ENCODE measurements at regions not wholly inside any gene's neighbourhood (a gene's known extent, or its start where the extent isn't known, plus 50 kb on each side); places are given as distances from the start of the nearest gene placed in this dataset.

- Mint-ChIP-seq H3K36me3 (ENCODE audit: low read depth) (no peaks in the 10 kb centered on the region), H3K4me3 (peak overlapping the region; percentile 8), H3K4me1 (peaks cover 29% of the 10 kb centered on the region), H3K27ac (no peak overlapping the region), H3K9me3 (peaks cover 6% of the 10 kb centered on the region), H3K27me3 (peaks cover 7% of the 10 kb centered on the region)
- intact Hi-C loops (cut with micrococcal nuclease) = no loop called here
- DNase-seq = peak; percentile 67
Observed at GRCh38 chr13:99911965-99912566, 59.5 kb downstream of the ZIC5 start.

- H3K27me3 Mint-ChIP-seq = peaks cover 7% of the 10 kb centered on the region
- no peaks in the 10 kb centered on the region for H3K36me3 Mint-ChIP-seq (ENCODE audit: low read depth)
- peaks cover 27% of the 10 kb centered on the region for H3K4me1 Mint-ChIP-seq
- DNase-seq = no peak
- peak overlapping the region; percentile 61 for H3K27ac Mint-ChIP-seq
- H3K4me3 Mint-ChIP-seq = peak overlapping the region; percentile 8
- intact Hi-C loops (cut with micrococcal nuclease) = no loop called here
- peaks cover 6% of the 10 kb centered on the region for H3K9me3 Mint-ChIP-seq
Observed at GRCh38 chr13:99911069-99911964, 60.2 kb downstream of the ZIC5 start.

GRCh38 chr13:99909836-99910619, 61.5 kb downstream of the ZIC5 start:
- no peak for DNase-seq
- no peak overlapping the region for H3K27ac Mint-ChIP-seq
- no peaks in the 10 kb centered on the region for H3K36me3 Mint-ChIP-seq (ENCODE audit: low read depth)
- peaks cover 23% of the 10 kb centered on the region for H3K4me1 Mint-ChIP-seq
- H3K27me3 Mint-ChIP-seq = peaks cover 10% of the 10 kb centered on the region
- H3K9me3 Mint-ChIP-seq = peaks cover 6% of the 10 kb centered on the region
- intact Hi-C loops (cut with micrococcal nuclease) = no loop called here
- no peak overlapping the region for H3K4me3 Mint-ChIP-seq

GRCh38 chr13:99909097-99909835, 62.3 kb downstream of the ZIC5 start:
- H3K9me3 Mint-ChIP-seq = peaks cover 6% of the 10 kb centered on the region
- no peak for DNase-seq
- intact Hi-C loops (cut with micrococcal nuclease) = no loop called here
- H3K4me1 Mint-ChIP-seq = peaks cover 20% of the 10 kb centered on the region
- H3K36me3 Mint-ChIP-seq (ENCODE audit: low read depth) = no peaks in the 10 kb centered on the region
- H3K27me3 Mint-ChIP-seq = peaks cover 11% of the 10 kb centered on the region
- H3K27ac Mint-ChIP-seq = no peak overlapping the region
- H3K4me3 Mint-ChIP-seq = no peak overlapping the region

- DNase-seq = no peak
- no peak overlapping the region for H3K27ac Mint-ChIP-seq
- H3K27me3 Mint-ChIP-seq = peaks cover 17% of the 10 kb centered on the region
- H3K9me3 Mint-ChIP-seq = peaks cover 6% of the 10 kb centered on the region
- no peaks in the 10 kb centered on the region for H3K36me3 Mint-ChIP-seq (ENCODE audit: low read depth)
- intact Hi-C loops (cut with micrococcal nuclease) = no loop called here
- H3K4me1 Mint-ChIP-seq = peaks cover 18% of the 10 kb centered on the region
- no peak overlapping the region for H3K4me3 Mint-ChIP-seq
Observed at GRCh38 chr13:99908140-99908803, 63.3 kb downstream of the ZIC5 start.

GRCh38 chr13:99907627-99908026, 63.9 kb downstream of the ZIC5 start:
- H3K4me3 Mint-ChIP-seq = no peak overlapping the region
- H3K27ac Mint-ChIP-seq = no peak overlapping the region
- no peak for DNase-seq
- H3K27me3 Mint-ChIP-seq = peaks cover 22% of the 10 kb centered on the region
- peaks cover 17% of the 10 kb centered on the region for H3K4me1 Mint-ChIP-seq
- H3K9me3 Mint-ChIP-seq = peaks cover 6% of the 10 kb centered on the region
- intact Hi-C loops (cut with micrococcal nuclease) = no loop called here
- no peaks in the 10 kb centered on the region for H3K36me3 Mint-ChIP-seq (ENCODE audit: low read depth)

- Mint-ChIP-seq H3K36me3 (ENCODE audit: low read depth) (no peaks in the 10 kb centered on the region), H3K27me3 (peaks cover 25% of the 10 kb centered on the region), H3K27ac (no peak overlapping the region), H3K9me3 (peaks cover 6% of the 10 kb centered on the region), H3K4me3 (no peak overlapping the region), H3K4me1 (peaks cover 14% of the 10 kb centered on the region)
- DNase-seq = no peak
- intact Hi-C loops (cut with micrococcal nuclease) = no loop called here
Observed at GRCh38 chr13:99907038-99907437, 64.5 kb downstream of the ZIC5 start.

- H3K4me3 Mint-ChIP-seq = no peak overlapping the region
- no peaks in the 10 kb centered on the region for H3K36me3 Mint-ChIP-seq (ENCODE audit: low read depth)
- no peak overlapping the region for H3K27ac Mint-ChIP-seq
- no peak for DNase-seq
- intact Hi-C loops (cut with micrococcal nuclease) = no loop called here
- peaks cover 4% of the 10 kb centered on the region for H3K4me1 Mint-ChIP-seq
- no peaks in the 10 kb centered on the region for H3K9me3 Mint-ChIP-seq
- H3K27me3 Mint-ChIP-seq = peaks cover 31% of the 10 kb centered on the region
Observed at GRCh38 chr13:99905814-99906213, 65.8 kb downstream of the ZIC5 start.

GRCh38 chr13:99905224-99905623, 66.3 kb downstream of the ZIC5 start:
- Mint-ChIP-seq H3K27me3 (peaks cover 35% of the 10 kb centered on the region), H3K4me3 (no peak overlapping the region)

GRCh38 chr13:99903140-99903539, 68.4 kb downstream of the ZIC5 start:
- H3K4me3 Mint-ChIP-seq = no peak overlapping the region
- intact Hi-C loops (cut with micrococcal nuclease) = loop anchor here (5.0 kb wide), 1 partner anchor 609 kb away; no protein-coding TSS in a partner anchor
- peaks cover 42% of the 10 kb centered on the region for H3K27me3 Mint-ChIP-seq
- H3K27ac Mint-ChIP-seq = no peak overlapping the region
- H3K9me3 Mint-ChIP-seq = no peaks in the 10 kb centered on the region
- DNase-seq = no peak
- H3K4me1 Mint-ChIP-seq = peaks cover 2% of the 10 kb centered on the region
- H3K36me3 Mint-ChIP-seq (ENCODE audit: low read depth) = no peaks in the 10 kb centered on the region

More at GRCh38 chr13:99905224-99905623, 66.3 kb downstream of the ZIC5 start:
- intact Hi-C loops (cut with micrococcal nuclease) = no loop called here
- no peaks in the 10 kb centered on the region for H3K9me3 Mint-ChIP-seq
- no peak overlapping the region for H3K27ac Mint-ChIP-seq
- no peak for DNase-seq
- no peaks in the 10 kb centered on the region for H3K36me3 Mint-ChIP-seq (ENCODE audit: low read depth)
- peaks cover 7% of the 10 kb centered on the region for H3K4me1 Mint-ChIP-seq

- intact Hi-C loops (cut with micrococcal nuclease) = loop anchor here (5.0 kb wide), 1 partner anchor 610 kb away; no protein-coding TSS in a partner anchor
- Mint-ChIP-seq H3K27ac (no peak overlapping the region), H3K27me3 (peaks cover 47% of the 10 kb centered on the region), H3K4me3 (no peak overlapping the region), H3K9me3 (no peaks in the 10 kb centered on the region), H3K36me3 (ENCODE audit: low read depth) (no peaks in the 10 kb centered on the region), H3K4me1 (peaks cover 2% of the 10 kb centered on the region)
- DNase-seq = no peak
Observed at GRCh38 chr13:99902657-99903056, 68.9 kb downstream of the ZIC5 start.

GRCh38 chr13:99900960-99901359, 70.6 kb downstream of the ZIC5 start:
- no peak for DNase-seq
- no peak overlapping the region for H3K27ac Mint-ChIP-seq
- H3K9me3 Mint-ChIP-seq = no peaks in the 10 kb centered on the region
- H3K4me3 Mint-ChIP-seq = no peak overlapping the region
- intact Hi-C loops (cut with micrococcal nuclease) = loop anchor here (5.0 kb wide), 1 partner anchor 611 kb away; no protein-coding TSS in a partner anchor
- H3K27me3 Mint-ChIP-seq = peaks cover 60% of the 10 kb centered on the region
- H3K4me1 Mint-ChIP-seq = peaks cover 2% of the 10 kb centered on the region
- H3K36me3 Mint-ChIP-seq (ENCODE audit: low read depth) = no peaks in the 10 kb centered on the region

GRCh38 chr13:99898421-99898820, 73.1 kb downstream of the ZIC5 start:
- Mint-ChIP-seq H3K4me1 (peaks cover 11% of the 10 kb centered on the region), H3K27me3 (peaks cover 71% of the 10 kb centered on the region), H3K36me3 (ENCODE audit: low read depth) (no peaks in the 10 kb centered on the region), H3K4me3 (no peak overlapping the region), H3K27ac (no peak overlapping the region), H3K9me3 (no peaks in the 10 kb centered on the region)
- intact Hi-C loops (cut with micrococcal nuclease) = loop anchor here (5.0 kb wide), 4 partner anchors 59 to 241 kb away; partner anchors contain the start of gene ZIC5
- no peak for DNase-seq

All from activated CD4-positive, alpha-beta T cell treated with anti-CD3 and anti-CD28 coated beads, Interleukin-2, amount 10 ng/mL, durations not matched to agents 24 days and 14 days (primary cell).